Fibroblast of skin of right quadriceps (primary cell): ENCODE measurements at regions not wholly inside any gene's neighbourhood (a gene's known extent, or its start where the extent isn't known, plus 50 kb on each side); places are given as distances from the start of the nearest gene placed in this dataset.
A peak's percentile ranks its signal among the peaks of the same experiment; 100 is the strongest.

Source experiments
- DNase-seq: peaks from one replicate; pipeline ENCODE4 v3.0.0-alpha.2; 2013

DNA sequence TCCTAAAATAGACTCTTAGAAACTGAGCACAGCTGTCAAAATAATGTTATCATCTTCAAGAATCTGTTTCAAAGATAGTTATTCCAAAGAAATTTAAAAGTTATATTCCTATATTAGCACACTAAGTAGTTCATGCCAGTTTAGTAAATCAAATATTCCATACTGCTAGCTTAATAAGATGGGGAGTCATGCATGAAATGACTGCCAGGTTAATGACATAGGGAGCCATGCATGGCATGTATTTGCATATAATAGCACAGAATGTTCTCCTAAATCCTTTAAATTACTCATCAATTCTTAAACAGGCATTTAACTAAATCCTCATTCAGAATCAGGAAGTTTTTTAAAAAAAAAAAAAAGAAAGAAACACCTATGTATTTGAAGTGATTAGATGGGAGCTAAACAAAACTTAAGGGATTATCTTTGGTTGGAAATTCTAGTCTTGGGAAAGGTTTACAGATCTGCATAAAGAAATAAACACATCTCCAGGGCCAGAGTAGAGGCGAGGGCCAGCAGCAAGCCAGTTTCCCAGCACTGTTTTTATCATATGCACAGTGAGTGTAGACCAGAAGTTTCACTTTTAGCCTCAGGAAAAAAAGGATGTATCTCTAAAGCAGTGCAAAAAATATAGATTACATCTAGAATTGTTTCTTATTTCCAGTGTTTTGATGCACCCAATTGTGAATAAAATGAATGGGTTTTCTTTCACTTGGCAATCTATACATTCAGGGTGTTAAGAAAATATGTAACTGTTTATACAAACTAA is 366.4 kb upstream of the AGTR1 start:
- DNase-seq, result no peak

DNA sequence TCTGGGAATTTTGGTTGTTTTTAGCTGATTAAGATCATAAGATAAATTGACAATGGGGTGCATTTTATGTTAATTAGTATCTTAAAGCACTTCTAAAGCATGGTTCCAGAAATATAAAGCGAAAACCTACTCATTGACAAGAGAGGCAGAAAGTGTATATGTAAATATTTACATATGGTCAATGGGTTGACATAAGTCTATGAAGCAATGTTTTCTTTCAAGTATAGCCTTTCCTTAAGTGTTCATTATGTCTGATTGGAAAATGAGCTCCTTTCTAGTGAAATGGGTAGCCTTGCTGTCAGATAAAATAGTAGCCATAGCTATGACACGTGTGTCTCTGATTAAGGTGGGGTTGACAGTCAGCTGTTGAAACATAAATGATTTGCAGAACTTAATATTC is 365.2 kb upstream of the AGTR1 start:
- no peak for DNase-seq

DNA sequence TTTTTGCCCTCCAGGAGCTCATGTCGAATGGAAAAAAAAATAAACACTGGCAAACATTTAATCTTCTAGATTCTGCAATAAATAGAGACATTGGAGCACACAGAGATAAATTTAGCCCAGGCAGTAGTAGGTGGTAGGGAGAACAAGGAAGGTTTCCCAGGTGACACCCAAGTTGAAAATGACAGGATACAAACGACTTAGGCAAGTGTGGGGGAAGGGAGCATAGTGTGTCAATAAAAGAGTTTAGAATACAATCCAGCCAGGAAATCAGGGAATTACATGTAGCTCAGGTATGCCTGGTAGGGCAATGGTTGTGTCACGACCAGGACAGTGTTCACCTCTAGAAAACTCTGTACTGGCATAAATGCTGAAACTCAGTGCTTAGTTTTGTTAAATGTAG is 364.6 kb upstream of the AGTR1 start:
- DNase-seq, result no peak

DNA sequence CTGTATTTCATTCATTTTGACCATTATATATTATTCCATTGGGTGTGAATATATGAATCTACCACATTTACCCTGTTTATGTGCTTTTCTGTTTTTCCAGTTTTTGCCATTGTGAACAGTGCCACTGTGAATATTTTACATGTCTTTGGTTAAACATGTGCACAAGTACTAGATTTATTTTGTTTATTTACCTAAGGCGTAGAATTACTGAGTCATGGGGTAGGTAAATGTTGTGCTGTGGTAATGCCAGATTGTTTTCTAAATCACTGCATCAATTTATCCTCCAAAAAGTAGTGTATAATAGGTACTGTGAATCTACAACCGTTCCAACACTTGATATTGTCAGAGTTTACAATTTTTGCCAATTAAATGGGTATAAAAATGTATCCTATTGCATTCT is 362.1 kb upstream of the AGTR1 start:
- no peak for DNase-seq

DNA sequence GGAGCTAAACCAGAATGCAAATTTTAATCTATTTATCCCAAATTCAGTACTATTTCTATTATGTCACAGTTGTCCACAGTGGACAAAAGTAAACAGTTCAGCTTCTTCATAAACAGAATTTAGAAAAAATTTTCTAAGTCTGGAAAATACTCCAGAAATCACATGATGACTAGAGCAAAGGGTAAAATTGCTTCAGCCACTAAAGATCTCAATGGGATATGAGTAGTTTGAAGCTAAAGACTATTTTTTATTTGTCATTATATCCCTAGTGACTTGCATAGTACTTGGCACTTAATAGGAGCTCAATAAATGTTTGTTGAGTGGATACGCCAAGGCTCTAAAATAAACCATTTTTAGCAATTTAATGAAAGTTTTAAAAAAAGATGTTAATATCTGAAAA is 354.3 kb upstream of the AGTR1 start:
- DNase-seq, result no peak

DNA sequence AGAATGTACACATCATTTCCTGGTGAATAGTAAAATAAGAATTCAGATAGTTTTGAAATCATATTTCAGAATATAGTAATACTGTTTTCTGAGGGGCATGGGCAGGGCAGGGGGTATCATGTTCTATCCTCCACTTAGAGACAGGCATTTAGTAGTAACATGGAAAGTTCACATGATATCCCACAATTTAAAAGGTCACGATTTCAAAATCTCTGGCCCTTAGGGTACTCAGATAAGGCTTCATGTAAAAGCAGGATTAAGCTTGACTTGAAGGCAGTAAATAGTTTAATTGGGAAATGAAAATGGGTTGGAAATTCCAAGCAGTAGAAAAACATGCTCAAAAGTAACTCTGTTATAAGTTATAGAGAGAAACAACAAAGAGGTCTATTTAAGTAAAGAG is 353.2 kb upstream of the AGTR1 start:
- no peak for DNase-seq

DNA sequence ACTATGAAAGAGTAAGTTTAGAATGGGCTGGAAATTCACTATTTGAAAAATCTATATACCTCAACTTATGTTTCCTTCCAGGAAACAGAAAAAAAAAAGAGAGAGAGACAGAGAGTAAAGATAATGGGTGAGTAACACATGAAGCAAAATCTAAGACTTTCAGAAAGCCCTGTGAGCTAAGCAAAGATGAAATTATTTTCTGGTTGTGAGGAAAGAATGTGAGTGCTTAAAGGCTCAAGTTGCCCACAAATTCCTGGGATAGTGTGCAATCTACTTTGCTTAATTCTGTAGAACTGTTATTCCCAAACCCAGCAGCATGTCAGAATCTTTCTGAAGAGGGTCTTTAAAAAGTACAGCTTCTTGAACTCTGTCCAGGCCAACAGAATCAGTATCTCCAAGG is 337.7 kb upstream of the AGTR1 start:
- DNase-seq, result peak; percentile 78

DNA sequence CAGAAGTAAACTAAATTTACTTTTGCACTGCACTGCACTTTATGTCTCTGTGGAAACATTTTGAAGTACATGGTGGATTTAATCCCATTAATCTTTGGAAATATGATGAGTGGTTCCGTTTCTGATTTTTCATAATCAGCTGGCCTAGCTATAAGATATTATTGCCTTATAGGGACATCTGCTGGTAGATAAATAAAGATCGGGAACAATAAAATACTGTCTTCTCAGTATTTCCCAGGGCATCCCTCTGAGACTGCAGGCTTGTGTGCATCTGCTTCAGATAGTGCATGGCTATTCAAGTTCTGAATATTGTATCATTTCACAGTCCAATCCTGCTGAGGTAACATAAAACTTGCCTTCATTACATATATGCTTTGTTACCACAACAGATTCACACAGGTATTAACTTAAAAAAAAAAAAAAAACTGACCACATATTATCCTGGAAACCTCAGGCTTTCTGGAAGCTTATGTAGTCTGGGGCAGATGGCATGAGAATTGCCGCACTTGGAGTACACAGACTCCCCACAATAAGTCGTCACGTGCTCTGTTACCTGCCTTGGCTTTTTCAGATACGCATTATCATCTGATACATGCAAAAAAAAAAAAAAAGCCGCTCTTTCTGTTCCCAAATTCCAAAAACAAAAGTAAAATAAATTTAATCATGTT is 330.8 kb upstream of the AGTR1 start:
- DNase-seq, result peak; percentile 40

DNA sequence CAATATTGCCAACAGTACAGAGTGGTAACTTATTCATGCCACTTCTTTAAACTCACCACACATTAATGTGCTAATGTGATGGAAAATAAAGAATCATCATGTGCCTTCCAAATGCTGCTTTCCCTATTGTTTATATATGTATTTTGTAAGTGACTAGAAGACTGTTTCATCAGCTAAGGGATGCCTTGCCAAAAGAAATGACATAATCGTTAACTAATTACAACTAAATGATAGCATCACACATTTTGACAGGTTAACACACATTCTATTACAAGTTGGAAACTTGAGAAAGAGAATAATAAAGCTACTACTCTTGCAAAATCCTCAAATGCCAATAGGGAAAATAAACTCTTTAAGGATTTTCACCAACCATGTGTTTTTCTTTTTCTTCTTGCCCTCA is 329.9 kb upstream of the AGTR1 start:
- peak; percentile 55 for DNase-seq

DNA sequence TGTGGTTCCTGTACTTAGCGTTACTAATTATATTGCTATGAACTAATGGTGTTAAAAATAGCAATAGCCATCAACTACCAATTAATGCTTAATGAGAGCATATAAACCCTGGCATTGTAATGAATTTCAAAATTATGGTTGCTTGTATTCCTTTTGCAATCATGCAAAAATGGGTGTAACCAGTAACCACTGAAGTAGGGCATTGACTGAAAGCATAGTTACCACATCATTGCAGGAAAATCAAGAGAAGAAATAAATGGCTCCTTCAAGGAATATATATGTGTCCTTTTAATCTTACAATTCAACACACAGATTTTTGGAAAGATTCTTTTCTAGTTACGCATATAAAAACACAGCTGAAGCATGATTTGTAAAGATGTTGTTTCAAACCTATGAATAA is 328.3 kb upstream of the AGTR1 start:
- no peak for DNase-seq

DNA sequence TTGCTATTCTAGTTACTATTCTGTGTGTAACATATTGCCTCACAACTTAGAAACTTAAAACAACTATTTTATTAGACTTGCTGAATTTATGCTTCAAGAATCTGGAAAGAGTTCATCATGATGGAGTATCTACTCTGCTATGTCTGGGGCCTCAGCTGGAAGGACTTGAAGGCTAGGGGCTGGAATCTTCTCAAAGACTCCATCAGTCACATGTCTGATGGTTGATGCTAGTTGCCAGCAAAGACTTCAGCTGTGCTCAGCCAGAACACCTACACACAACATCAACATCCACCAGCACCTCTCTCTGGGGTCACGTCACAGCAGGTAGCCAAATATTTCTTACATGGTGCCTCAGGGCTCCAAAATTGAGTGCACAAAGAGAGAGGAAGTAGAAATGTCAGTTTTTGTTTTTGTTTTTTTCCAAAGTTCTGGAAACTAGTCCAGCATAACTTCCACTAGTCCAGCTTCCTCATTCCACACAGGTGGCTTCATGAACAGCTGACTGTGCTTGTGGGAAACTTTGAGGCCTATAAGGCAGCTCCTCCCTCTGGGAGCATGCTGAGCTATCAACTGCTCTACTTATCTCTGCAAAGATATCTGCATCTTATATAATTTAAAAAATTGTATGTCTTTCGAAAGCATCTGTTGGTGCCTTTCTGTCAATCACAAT is 325.4 kb upstream of the AGTR1 start:
- no peak for DNase-seq

DNA sequence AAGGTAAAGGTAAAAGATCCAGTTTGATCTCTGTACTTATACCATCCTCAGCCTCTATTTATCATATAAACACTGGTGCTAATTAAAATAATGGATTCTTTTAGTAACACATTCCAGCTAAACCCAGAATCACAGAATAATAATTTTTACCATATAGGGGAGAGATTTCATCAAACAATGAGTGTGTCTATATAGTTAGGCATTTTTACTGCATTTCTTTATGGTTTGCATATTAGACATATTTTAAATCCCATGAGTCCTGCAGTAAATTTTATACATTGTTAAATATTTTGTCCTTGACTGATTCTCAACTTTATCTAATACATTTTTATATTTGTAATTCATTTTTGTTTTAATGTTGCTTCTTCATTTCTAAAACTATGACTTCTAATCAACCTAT is 323.7 kb upstream of the AGTR1 start:
- DNase-seq, result peak; percentile 66

DNA sequence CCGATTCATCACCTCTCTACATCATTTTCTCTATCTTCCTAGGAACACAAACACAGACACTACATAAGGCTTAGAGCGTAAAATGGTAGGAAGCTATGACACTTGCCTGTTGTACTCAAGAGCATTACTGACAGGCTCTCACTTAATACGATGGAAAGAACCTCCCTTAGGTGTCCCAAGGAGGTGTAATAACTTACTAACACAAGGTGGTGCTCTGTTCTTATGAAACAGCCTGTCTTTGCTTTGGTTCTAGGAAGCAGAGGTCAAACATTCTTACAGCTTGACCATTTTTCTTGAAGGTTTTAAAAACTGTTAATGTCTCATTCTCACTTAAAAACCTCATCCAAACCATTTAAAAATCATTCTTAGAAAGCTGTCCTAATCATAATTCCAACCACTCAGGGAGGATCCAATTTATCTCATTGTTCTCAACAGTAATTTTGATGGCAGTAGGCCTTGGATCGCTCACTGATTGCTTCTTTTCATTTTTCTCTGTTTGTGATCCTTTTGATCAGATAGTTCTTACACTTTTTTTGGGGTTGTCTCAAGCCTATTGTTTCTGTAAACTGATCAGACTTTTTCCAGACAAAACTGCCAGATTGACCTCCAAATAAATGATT is 317.8 kb upstream of the AGTR1 start:
- peak; percentile 65 for DNase-seq

DNA sequence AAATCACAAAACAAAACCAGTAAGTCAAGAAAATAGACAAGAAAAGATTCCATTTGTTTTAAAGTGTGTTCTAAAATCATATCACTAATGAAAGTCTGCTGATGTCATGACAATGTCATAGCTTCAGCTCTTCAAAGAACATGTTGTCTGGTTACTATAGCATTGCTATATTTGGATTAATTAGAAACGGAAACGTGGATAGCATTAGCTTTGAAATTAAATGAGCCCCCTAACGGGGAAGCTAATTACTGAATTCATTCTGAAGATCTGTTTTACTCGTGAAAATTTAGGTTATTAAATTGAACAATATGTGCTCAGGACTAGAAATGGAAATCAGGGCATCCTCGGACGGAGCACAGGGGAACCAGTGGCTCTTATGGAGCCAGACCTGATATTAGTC is 316.7 kb upstream of the AGTR1 start:
- DNase-seq, result no peak

DNA sequence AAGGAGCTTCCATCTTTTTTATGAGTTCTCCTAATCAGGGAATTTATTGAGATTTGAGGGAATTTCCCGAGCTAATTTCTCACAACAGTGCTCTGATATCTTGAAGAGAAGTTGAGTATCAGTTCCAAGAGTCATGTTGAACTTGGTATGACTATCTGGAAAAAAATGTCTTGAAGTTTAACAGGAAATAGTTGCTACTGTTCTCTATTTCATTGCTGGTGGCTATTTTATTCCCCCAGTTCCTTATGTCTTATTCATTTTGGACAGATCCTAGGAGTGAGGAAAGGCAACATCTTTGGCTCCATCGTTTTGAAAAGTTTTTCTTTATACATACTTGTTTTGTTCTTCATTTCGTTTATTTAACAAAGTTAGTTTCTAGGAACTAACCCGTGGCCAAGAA is 307.8 kb upstream of the AGTR1 start:
- DNase-seq, result peak; percentile 40

DNA sequence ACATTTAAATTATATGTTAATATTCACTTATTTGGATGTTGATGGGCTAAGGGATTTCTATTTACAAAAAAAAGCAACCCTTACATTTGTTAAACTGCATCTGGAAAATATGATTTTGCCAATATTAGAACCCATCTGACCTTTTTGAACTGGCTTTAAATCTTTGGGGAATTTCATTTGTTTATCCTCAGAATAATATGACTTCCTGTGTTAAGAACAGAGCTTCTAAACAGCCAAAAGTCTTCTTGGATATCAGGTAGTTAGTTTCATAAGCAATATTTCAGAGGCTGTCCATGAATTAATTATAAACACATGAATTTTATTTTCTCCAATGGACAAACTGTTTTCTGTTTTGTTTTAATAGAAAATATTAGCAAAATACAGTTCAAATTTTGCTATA is 301.9 kb upstream of the AGTR1 start:
- DNase-seq, result no peak

DNA sequence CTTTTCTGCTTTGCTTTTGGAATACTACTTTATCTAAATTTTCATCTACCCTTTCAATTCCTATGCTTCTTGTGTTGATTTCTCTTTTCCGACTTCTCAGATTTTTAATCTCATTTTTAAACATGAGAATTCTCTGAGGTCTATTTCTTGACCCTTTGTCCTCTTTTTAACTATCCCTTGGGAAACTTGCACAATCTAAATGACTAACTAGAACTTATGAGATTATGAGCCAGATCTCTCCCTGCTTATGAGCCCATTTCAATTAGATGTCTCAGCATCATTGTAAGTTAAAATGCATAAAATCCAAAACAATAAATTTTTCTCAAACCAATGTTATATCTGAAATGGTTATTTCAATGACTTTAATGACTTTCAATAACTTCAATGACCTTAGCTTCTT is 296.9 kb upstream of the AGTR1 start:
- no peak for DNase-seq

DNA sequence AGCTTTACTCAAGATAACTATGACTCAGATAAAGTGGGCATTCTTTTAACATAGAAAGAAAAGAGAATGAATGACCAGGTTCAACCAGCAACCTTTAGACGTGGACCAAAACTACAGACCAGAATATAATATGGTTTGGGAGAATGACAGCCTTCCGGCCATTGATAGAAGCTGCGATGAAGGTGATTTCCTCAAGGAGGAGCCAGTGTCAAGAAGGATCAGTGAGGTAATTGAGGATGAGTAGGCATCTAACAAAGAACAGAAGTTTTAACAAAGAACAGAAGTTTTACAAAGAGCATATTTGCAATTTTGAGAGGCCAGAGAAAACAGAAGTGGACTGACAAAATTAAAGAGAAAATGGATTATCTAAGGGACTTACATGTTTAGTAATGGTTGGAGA is 289.0 kb upstream of the AGTR1 start:
- DNase-seq, result no peak

DNA sequence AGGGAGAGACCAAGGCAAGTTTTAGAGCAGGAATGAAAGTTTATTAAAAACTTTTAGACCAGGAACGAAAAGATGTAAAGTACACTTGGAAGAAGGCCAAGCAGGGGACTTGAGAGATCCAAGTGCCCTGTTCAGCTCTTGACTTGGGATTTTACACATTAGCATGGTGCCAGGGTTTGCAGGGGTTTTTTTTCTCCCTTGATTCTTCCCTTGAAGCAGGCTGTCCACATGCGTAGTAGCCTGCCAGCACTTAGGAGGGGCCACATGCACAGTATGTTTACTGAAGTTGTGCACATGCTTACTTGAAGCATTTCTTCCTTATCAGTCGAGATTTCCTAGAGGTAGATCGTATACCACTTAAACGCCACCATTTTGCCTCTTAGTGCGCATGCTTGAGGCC is 277.5 kb upstream of the AGTR1 start:
- DNase-seq, result no peak

DNA sequence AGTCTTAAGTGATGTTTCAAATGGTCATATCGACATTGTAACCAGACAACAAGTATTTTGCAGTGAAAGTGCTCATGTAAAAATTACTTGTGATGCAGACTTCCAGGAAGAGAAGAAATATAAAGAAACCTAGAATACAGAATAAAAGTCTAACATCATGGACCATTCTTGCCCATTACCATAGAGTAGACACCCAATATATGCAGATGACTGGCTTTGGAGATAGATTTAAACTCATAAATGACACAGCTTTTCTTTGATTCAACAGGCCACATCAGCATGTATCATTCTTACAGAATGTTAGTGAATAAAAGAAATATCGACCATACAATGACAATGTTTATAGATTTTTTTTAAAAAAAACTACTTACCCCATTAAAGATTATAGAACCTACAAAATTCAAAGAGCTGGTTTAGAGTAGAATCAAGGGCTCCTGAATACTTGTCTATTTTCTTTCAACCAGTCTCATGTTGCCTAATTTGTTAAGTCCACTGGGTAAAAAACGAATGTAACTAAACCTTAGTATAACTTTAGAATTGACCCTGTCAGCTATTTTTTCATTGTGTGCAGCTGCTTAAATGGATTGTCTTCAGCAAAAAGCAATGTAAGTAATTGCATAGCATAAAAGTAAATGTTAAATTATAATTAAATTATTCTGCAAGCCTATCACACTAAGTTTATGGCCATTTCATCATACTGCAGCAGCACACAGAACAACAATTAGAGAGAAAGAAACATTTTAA is 268.7 kb upstream of the AGTR1 start:
- DNase-seq, result no peak

DNA sequence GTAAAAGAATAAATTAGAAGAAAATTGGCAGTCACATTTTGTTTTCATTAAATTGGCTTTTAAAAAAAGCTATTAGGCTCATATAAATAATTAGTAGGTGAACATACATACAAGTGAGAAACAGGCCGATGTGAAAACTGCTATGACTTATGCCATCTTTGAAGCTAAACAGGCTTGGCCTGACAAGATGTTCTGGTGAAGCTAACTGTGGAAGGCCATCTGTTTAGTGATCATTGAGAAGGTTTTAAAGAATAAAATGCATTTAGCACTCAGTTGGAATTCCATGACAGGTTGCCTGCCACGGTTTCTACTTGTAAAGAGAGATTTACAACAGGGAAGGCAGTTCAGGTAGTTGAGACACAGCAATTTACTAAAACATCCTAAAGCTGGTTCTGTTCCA is 264.0 kb upstream of the AGTR1 start:
- DNase-seq, result no peak

DNA sequence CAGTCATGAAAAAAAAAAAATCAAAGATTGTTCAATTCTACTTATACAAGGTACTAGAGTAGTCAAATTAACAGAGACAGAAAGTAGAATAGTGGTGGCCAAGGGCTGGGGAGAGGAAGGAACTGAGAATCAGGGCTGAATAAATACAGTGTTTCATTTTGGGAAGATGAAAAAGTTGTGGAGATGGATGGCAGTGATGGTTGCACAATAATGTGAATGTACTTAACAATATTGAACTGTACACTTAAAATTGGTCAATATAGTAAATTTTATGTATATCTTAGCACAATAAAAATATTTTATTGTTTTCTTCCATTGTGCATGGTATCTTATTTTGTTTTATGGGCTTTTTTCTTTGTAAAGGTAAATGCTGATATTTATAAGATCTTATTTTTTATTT is 262.2 kb upstream of the AGTR1 start:
- DNase-seq, result no peak

DNA sequence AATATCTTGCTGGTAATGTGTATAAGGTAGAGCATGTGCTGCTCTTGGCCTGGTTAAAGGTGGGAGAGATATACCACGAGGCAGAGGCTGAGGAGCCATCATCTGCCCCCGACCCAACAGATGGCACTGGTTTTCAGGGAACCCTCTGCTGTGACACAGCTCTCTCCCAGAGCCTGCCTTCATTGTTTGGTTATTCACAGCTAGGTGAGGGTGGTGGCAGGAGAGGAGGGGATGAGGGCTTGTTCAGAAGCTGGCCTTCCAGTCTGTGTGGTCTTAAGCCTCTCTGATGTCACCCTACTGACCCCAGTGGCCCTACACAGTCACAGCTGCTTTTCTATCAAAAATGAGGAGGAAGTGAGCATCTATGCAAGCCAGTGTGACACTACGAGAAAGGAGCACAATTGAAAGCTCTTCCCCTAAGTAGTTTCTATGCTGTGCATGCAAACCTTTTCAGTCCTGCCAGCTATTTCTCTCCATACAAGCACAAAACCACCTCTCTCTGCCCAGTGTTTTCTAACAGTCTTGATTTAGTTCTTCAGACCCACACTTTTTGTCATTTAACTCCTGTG is 258.4 kb upstream of the AGTR1 start:
- no peak for DNase-seq
